OCI-LY1 (cell line): ENCODE measurements at regions not wholly inside any gene's neighbourhood (a gene's known extent, or its start where the extent isn't known, plus 50 kb on each side); places are given as distances from the start of the nearest gene placed in this dataset.

Experiments used
- EZH2 ChIP-seq: fragments of 200-600 bp; sonication (generic), shearing (Covaris generic); IDR thresholded peaks from 2 replicates; pipeline ENCODE4 v1.8.0; 2017; ENCODE audit warnings: borderline replicate concordance, mixed run types, mild to moderate bottlenecking, antibody characterized with exemption, low read length, moderate library complexity, mixed read lengths
- TF ChIP-seq, protein P1 (sequence below): fragments of 200-600 bp; sonication (generic), shearing (Covaris generic); IDR thresholded peaks from 2 replicates; pipeline ENCODE4 v1.5.1; 2017; ENCODE audit warnings: mild to moderate bottlenecking, antibody characterized with exemption, low read length, moderate library complexity, mixed read lengths

DNA sequence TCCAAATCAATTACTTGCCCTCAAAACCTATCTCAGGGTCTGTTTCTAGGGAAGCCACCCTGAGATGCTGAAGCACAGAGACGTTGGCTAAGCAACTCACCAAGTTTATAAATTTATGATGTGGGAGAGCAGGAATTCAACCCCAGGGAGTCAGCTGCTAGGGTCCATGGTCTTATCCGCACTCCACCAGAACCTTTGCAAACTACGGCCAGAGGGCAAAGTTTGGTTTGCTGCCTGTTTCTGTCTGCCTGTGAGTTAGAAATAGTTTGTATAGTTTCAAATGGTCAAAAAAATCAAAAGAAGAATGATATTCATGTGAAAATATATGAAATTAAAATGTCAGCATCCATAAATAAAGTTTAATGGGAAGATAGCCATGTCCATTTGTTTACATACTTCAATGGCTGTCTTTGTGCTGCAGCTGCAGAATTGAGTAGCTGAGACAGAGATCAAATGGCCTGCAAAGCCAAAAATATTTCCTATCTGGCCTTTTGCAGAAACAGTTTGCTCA is 83.7 kb upstream of the ZFP64 start:
- TF ChIP-seq, protein P1, sequence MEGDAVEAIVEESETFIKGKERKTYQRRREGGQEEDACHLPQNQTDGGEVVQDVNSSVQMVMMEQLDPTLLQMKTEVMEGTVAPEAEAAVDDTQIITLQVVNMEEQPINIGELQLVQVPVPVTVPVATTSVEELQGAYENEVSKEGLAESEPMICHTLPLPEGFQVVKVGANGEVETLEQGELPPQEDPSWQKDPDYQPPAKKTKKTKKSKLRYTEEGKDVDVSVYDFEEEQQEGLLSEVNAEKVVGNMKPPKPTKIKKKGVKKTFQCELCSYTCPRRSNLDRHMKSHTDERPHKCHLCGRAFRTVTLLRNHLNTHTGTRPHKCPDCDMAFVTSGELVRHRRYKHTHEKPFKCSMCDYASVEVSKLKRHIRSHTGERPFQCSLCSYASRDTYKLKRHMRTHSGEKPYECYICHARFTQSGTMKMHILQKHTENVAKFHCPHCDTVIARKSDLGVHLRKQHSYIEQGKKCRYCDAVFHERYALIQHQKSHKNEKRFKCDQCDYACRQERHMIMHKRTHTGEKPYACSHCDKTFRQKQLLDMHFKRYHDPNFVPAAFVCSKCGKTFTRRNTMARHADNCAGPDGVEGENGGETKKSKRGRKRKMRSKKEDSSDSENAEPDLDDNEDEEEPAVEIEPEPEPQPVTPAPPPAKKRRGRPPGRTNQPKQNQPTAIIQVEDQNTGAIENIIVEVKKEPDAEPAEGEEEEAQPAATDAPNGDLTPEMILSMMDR, result no peak
- TF ChIP-seq EZH2, result no peak
